Testis (tissue), 2 donors: ENCODE measurements at regions not wholly inside any gene's neighbourhood (a gene's known extent, or its start where the extent isn't known, plus 50 kb on each side); places are given as distances from the start of the nearest gene placed in this dataset.
A peak's percentile ranks its signal among the peaks of the same experiment; 100 is the strongest.
"Not testable (repeated sequence)": the region's sequence is repeated elsewhere in the genome, so short reads cannot be mapped to it uniquely, and the experiment has no call there.

ENCODE experiments used
- DNase-seq: peaks from one replicate; pipeline ENCODE4 v3.0.0-alpha.2; 2019
- H3K27ac ChIP-seq, 2 donors: fragments of 200-600 bp; sonication (generic); one replicate each; pipeline ENCODE4 v1.5.1; 2019
- H3K27me3 ChIP-seq: fragments of 200-600 bp; sonication (generic); one replicate; pipeline ENCODE4 v1.5.1; 2019
- H3K36me3 ChIP-seq: fragments of 200-600 bp; sonication (generic); one replicate; pipeline ENCODE4 v1.5.1; 2017; ENCODE audit warnings: low read depth; ENCODE audit errors: missing control alignments
- H3K4me1 ChIP-seq: fragments of 200-600 bp; sonication (generic); one replicate; pipeline ENCODE4 v1.5.1; 2019
- H3K4me3 ChIP-seq, 2 donors: fragments of 200-600 bp; sonication (generic); one replicate each; pipeline ENCODE4 v1.5.1; 2017 to 2019
- H3K9me3 ChIP-seq: fragments of 200-600 bp; sonication (generic); one replicate; pipeline ENCODE4 v1.5.1; 2017
- CTCF ChIP-seq, 3 experiments: fragments of 450-650 bp in 2 of 3; fragments of 200-600 bp in 1 of 3; sonication (generic) in 1 of 3; IDR thresholded peaks; one replicate each; pipeline ENCODE4 v1.5.1; 2016 to 2019; ENCODE audit warnings: antibody characterized with exemption in 3 of 3, mild to moderate bottlenecking in 2 of 3, moderate library complexity in 1 of 3
- POLR2A ChIP-seq: fragments of 450-650 bp; IDR thresholded peaks from one replicate; pipeline ENCODE4 v1.6.1; 2017; ENCODE audit warnings: antibody characterized with exemption, mild to moderate bottlenecking, moderate library complexity
- WGBS, 2 donors: methylation state at CpG; one replicate each; pipeline ENCODE4 v1.1.5; 2018; 5-methylcytosine and 5-hydroxymethylcytosine counted together
- intact Hi-C: fragments of 100-400 bp; cut with DNase I; formaldehyde crosslinking; loops from one replicate; pipeline ENCODE4 v1.15.1; 2023; ENCODE audit warnings: low total_unique reads

GRCh38 chr3:75294124-75294523, 370.0 kb upstream of the FRG2C start:
- Histone ChIP-seq H3K4me3 (no peak overlapping the region), H3K36me3 (no peaks in the 10 kb centered on the region), H3K27me3 (no peaks in the 10 kb centered on the region), H3K4me1 (no peaks in the 10 kb centered on the region), H3K9me3 (no peaks in the 10 kb centered on the region), H3K27ac (no peak overlapping the region)
- intact Hi-C loops: loop anchor here (10.0 kb wide), 1 partner anchor 121 kb away; no protein-coding TSS in a partner anchor
- DNase-seq: peak; percentile 35
- TF ChIP-seq CTCF (IDR thresholded peaks at IDR 0.05): peak; percentile 40 to 59 (median 50)
- no peak for TF ChIP-seq POLR2A
- WGBS, 2 donors: 23 to 49% methylated on average over 3 to 4 of the region's 4 CpGs

GRCh38 chr3:75295013-75295412, 369.1 kb upstream of the FRG2C start:
- Histone ChIP-seq H3K27me3 (no peaks in the 10 kb centered on the region), H3K9me3 (no peaks in the 10 kb centered on the region), H3K4me1 (no peaks in the 10 kb centered on the region), H3K36me3 (no peaks in the 10 kb centered on the region), H3K4me3 (no peak overlapping the region), H3K27ac (no peak overlapping the region)
- DNase-seq: no peak
- intact Hi-C loops: loop anchor here (10.0 kb wide), 1 partner anchor 120 kb away; no protein-coding TSS in a partner anchor
- WGBS, 2 donors: 83 to 84% methylated on average over 7 of the region's 7 CpGs
- no peak for TF ChIP-seq CTCF (IDR thresholded peaks at IDR 0.05)
- no peak for TF ChIP-seq POLR2A

DNA sequence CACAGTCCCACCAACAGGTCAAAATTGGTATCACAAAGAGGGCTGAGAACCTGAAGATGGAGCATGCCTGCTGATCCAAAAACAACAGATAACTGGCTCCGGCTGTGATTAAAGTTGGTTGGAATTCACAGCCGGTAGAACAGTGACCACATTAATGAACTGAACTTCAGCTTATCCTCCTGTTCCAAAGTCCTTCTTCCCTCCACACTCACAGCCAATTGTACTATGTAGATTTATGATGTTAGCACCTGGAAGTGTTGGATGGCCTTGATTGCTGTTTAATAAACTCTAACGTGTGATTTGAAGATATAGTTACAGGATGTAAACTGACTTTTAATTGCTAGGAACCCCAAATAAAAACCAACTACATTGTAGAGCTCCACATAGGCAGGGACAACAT, 367.3 kb upstream of the FRG2C start:
- Histone ChIP-seq H3K27me3 (no peaks in the 10 kb centered on the region), H3K9me3 (no peaks in the 10 kb centered on the region), H3K4me3 (no peak overlapping the region), H3K27ac (no peak overlapping the region), H3K4me1 (no peaks in the 10 kb centered on the region), H3K36me3 (no peaks in the 10 kb centered on the region)
- DNase-seq: no peak
- WGBS, 2 donors: 55 to 59% methylated on average over 3 of the region's 3 CpGs
- intact Hi-C loops: loop anchor here (10.0 kb wide), 1 partner anchor 118 kb away; no protein-coding TSS in a partner anchor
- TF ChIP-seq CTCF (IDR thresholded peaks at IDR 0.05): no peak
- TF ChIP-seq POLR2A: no peak

GRCh38 chr3:75300606-75301005, 363.5 kb upstream of the FRG2C start:
- no peak overlapping the region for H3K27ac ChIP-seq

DNA sequence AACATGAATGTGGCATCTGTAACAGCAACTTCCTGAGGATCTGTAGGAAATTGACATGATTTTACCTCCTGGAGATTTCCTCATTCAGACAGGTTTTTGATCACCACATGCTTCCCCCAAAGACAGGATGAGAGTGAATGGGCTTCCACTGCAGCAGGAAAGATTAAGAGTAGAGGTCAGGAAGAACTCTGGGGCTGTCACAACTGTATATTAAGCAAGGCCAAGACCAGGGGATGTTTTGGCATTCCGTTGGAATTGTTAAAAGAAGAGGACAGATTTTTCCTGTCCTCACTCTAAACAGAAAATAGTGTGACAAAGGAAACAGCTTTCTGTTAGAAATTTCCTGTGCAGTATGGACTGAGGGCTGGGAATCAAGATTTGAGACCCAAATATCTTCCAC, 363.1 kb upstream of the FRG2C start:
- 67 to 76% methylated on average over 1 of the region's 1 CpG for WGBS, 2 donors
- H3K36me3 ChIP-seq, H3K27ac ChIP-seq, H3K4me1 ChIP-seq, DNase-seq, H3K27me3 ChIP-seq, intact Hi-C loops, H3K9me3 ChIP-seq, H3K4me3 ChIP-seq: not testable (repeated sequence)

More at GRCh38 chr3:75300606-75301005, 363.5 kb upstream of the FRG2C start:
- Histone ChIP-seq H3K4me1 (no peaks in the 10 kb centered on the region), H3K9me3 (no peaks in the 10 kb centered on the region), H3K27me3 (no peaks in the 10 kb centered on the region), H3K4me3 (no peak overlapping the region), H3K36me3 (no peaks in the 10 kb centered on the region)
- TF ChIP-seq CTCF (IDR thresholded peaks at IDR 0.05) (no peak), POLR2A (no peak)
- WGBS, 2 donors: 85 to 86% methylated on average over 3 of the region's 3 CpGs
- no peak for DNase-seq
- intact Hi-C loops: no loop called here
